HG03575 (cell line): ENCODE measurements at regions not wholly inside any gene's neighbourhood (a gene's known extent, or its start where the extent isn't known, plus 50 kb on each side); places are given as distances from the start of the nearest gene placed in this dataset.
"Not testable (repeated sequence)": the region's sequence is repeated elsewhere in the genome, so short reads cannot be mapped to it uniquely, and the experiment has no call there.

ENCODE experiments used
- ATAC-seq: cut with Tn5 transposase; IDR thresholded peaks from one replicate; pipeline ENCODE4 v1.9.1; 2021; ENCODE audit not compliant: unreplicated experiment, insufficient number of reproducible peaks, low FRiP score; ENCODE audit errors: extremely low read depth

DNA sequence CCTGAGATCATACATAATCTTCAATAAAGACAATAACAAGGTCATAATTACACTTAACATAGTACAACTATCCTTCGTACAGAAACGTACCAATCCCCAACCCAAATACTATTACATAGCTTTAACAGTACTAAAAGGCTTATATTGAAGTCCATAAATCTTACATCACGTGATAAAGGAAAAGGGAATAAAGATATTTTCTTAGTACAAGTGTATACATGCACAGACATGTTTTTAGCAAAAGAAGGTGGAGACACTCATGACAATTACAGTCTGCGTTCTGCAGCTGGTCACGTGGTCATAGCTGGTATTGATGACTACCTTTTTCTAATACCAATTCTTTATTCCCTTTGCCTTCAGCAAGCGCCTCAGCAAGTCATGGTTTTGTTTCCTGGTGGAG lies 464.5 kb upstream of the SLITRK5 start:
- ATAC-seq, result no peak

- ATAC-seq, result no peak
These were observed 463.7 kb upstream of the SLITRK5 start for GRCh38 chr13:87207280-87208003.

GRCh38 chr13:87208636-87209035 lies 462.5 kb upstream of the SLITRK5 start:
- ATAC-seq, result no peak

DNA sequence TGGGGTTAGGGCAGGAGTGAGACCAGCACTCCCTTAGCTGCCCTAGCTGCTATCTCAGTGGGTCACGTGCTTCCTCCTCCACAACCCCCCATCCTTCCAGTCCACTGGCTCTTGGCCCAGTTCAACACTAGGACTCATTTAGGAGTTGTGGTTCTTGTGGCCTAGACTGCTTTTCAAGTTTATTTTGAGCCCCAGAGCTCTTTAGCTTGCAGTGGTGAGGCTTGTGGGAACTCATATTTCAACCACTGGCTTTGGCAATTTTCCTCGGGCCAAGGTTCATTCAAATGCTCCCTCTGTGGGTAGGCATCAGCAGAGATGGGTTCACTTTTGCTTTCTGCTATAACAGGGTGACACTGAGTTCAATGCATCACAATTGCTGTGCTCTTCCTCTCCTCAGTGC lies 436.2 kb upstream of the SLITRK5 start:
- ATAC-seq, result no peak

DNA sequence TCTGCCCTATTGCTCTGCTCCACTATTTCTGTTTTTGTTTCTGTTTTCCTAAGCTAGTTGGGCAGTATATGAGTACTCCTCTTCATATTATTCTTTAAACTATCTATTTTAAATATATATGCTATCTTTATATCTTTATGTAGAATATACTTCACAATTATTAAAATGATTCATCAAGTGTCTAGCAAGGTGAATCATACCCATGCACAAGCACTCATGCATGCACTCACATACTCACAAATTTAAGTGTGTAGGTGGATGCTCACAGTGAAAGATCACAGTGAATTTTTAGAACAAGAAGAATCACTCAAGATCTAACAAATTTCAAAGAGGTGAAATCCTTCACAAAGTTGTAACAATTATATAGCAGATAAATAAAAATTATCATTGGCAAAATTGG lies 435.6 kb upstream of the SLITRK5 start:
- ATAC-seq, result no peak

- no peak for ATAC-seq
These were observed 426.8 kb upstream of the SLITRK5 start for GRCh38 chr13:87244256-87244890.

DNA sequence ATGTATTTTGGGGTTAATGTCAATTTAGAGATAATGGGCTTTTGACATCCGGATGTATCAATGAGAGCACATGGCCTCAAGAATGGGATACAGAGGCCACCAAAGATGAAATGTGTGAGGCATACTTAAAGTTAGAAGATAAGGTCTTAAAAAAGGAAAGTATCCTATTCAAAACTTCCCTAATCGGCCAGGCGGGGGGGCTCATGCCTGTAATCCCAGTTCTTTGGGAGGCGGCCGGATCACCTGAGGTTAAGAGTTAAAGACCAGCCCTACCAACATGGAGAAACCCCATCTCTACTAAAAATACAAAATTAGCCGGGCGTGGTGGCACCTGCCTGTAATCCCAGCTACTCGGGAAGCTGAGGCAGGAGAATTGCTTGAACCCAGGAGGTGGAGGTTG lies 421.3 kb upstream of the SLITRK5 start:
- not testable (repeated sequence) for ATAC-seq

- ATAC-seq, result no peak
These were observed 415.8 kb upstream of the SLITRK5 start for GRCh38 chr13:87255394-87255793.

- no peak for ATAC-seq
These were observed 411.6 kb upstream of the SLITRK5 start for GRCh38 chr13:87259479-87260083.

GRCh38 chr13:87274209-87274819 lies 396.9 kb upstream of the SLITRK5 start:
- no peak for ATAC-seq

- ATAC-seq, result no peak
These were observed 391.0 kb upstream of the SLITRK5 start for GRCh38 chr13:87280139-87280538.

DNA sequence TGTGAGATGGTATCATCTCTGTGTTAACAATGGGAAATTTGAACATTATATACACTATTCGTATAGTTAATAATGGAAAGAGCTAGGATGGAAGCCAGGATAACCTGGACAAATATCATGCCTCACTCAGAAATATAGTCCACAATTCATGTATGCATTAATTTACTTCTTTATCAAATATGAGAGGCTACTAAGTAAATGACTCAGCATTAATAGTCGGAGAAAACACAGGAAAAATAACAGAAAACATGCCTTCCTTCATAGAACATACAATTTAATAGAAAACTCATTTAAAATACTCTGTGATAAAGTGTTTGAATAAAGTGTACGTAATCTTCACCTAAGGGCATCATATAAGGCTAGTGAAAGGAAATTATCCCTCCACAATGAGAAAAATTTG lies 383.4 kb upstream of the SLITRK5 start:
- ATAC-seq, result no peak

- no peak for ATAC-seq
These were observed 375.5 kb upstream of the SLITRK5 start for GRCh38 chr13:87295636-87296035.

GRCh38 chr13:87302034-87302433 lies 369.1 kb upstream of the SLITRK5 start:
- ATAC-seq, result no peak

DNA sequence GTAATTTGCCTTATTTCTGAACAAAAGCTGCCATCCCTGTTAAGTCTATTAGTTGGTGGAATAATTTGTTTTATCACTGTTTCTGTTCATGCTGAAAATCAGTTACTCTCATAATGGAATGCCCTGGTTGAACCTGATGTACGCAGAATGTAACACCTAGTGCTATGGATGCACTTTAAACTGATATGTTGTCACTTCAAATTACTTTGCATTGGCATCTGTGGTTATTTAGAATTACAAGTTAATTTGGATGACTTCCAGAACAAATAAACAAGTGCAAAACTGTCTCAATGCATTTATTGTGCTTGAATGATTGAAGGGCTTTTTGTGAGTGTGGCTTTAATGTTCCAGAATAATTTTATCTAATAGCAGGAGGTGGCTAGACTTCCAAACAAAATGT lies 368.2 kb upstream of the SLITRK5 start:
- ATAC-seq, result no peak

DNA sequence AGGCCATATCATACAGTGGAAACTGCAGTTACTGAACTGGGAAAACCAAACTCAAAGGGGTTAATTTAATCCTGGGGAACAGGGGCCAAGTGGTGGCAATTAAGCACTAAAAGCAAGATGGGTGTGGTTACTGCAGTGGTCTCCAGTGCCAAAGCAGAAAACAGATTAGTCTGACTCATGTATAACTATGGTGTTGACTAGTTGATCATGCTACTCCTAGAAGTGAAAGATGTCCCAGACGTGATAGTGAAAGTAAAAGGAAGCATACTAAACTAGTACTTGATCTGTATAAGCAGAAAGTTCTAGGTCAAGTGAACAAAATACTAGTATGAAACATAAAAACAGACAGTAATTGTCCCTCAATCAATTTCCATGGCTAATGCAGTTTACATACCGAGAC lies 360.0 kb upstream of the SLITRK5 start:
- no peak for ATAC-seq

- no peak for ATAC-seq
These were observed 356.3 kb upstream of the SLITRK5 start for GRCh38 chr13:87314822-87315221.

GRCh38 chr13:87322386-87322785 lies 348.8 kb upstream of the SLITRK5 start:
- no peak for ATAC-seq

DNA sequence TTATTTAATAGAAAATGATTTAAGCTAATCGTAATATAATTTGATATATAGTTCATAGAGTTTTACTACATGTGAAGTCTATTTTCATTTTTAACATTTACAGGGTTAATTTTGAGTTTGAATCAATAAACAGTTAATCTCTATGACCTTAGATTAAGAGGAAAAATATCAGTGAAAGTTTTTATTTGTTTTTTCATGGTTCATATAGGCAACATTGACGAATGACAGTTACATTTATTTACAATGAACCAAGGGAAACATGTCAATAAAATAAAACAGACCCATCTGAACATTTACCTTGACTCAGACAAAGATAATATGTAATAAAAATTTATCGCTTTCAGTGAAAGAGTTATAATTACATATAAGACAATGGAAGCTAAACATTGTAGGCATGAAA lies 346.6 kb upstream of the SLITRK5 start:
- ATAC-seq, result no peak

DNA sequence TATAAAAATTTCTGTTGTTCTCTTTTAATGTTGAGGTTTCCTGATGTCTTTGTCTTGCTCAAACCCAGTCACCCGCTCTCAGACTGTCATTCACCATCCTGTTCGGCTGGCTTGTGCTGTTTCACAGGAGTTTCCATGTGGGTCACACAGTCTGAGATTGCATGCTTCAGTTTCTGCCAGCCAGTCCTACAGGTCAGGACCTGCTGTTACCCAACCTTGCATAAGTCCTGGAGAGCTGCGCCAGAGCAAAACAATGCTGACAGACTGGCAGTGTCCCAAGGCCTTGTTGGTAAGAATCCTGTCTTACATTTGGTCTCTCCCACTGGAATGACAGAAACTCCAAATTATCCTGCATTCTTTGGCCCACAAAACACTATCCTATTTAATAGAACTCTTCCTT lies 340.0 kb upstream of the SLITRK5 start:
- no peak for ATAC-seq
